Endothelial cell of umbilical vein (primary cell): ENCODE measurements at regions not wholly inside any gene's neighbourhood (a gene's known extent, or its start where the extent isn't known, plus 50 kb on each side); places are given as distances from the start of the nearest gene placed in this dataset.

Experiments
- BruUV-seq: library from RNA; stranded (reverse); fragments of 400-500 nt; replicated peaks from 2 replicates; lab custom pipeline; 2021; lab: Mats Ljungman, UMichigan
- CTCF ChIA-PET: fragments of 300-600, 350-600 bp; sonication (Branson Sonifier 250); formaldehyde crosslinking; loops from one replicate; lab custom pipeline; 2021; ENCODE audit warnings: antibody characterized with exemption, inconsistent platforms; lab: Charles Lee
- POLR2A ChIA-PET: fragments of 300-600, 350-600 bp; sonication (Branson Sonifier 250); formaldehyde crosslinking; loops from one replicate; lab custom pipeline; 2021; ENCODE audit warnings: antibody characterized with exemption, inconsistent platforms; lab: Charles Lee
- DNase-seq: peaks from one replicate; pipeline ENCODE4 v3.0.0-alpha.2; 2011; ENCODE audit warnings: low read depth, low spot score
- FAIRE-seq: peaks from 2 replicates; lab custom pipeline; 2011; peaks lifted over from hg19 to GRCh38; lab: Jason Lieb, UNC
- H2AFZ ChIP-seq: 2 replicates; pipeline ENCODE4 v1.6.0; 2012; ENCODE audit warnings: low read depth, low read length, control low read depth, inconsistent platforms
- H3K27ac ChIP-seq: 2 replicates; pipeline ENCODE4 v1.5.1; 2011; ENCODE audit warnings: low read depth, mild to moderate bottlenecking, control low read depth, low read length, moderate library complexity; ENCODE audit not compliant: insufficient read depth
- H3K27me3 ChIP-seq, 2 experiments: 2 replicates each; pipeline versions ENCODE4 v1.6.0 to v1.6.1; 2011; ENCODE audit warnings: low read length in 2 of 2, mixed read lengths in 1 of 2; ENCODE audit not compliant: control insufficient read depth in 2 of 2, insufficient read depth in 2 of 2
- H3K36me3 ChIP-seq, 2 experiments: 2 replicates in 1 of 2; 3 replicates in 1 of 2; pipeline ENCODE4 v1.5.1; 2011; ENCODE audit warnings: low read length in 2 of 2, mild to moderate bottlenecking in 1 of 2, moderate library complexity in 1 of 2; ENCODE audit not compliant: control insufficient read depth in 2 of 2, insufficient read depth in 2 of 2; ENCODE audit errors: extremely low read depth in 1 of 2
- H3K4me1 ChIP-seq: 3 replicates; pipeline ENCODE4 v1.5.1; 2011; ENCODE audit warnings: mild to moderate bottlenecking, low read length; ENCODE audit not compliant: control insufficient read depth, insufficient read depth; ENCODE audit errors: extremely low read depth
- H3K4me2 ChIP-seq: 2 replicates; pipeline ENCODE4 v1.6.1; 2011; ENCODE audit warnings: low read length, control low read depth, mixed read lengths; ENCODE audit not compliant: insufficient read depth
- H3K4me3 ChIP-seq, 3 experiments: fragments of 200-600 bp in 1 of 3; sonication (generic), shearing (Covaris generic) in 1 of 3; replicated peaks in 1 of 3; 2 replicates each; pipeline ENCODE4 v1.5.1; 2011 to 2016; ENCODE audit warnings: control low read depth in 3 of 3, low read length in 3 of 3, mild to moderate bottlenecking in 2 of 3, inconsistent platforms in 1 of 3, low read depth in 1 of 3, moderate library complexity in 1 of 3; ENCODE audit not compliant: insufficient read depth in 1 of 3
- H3K79me2 ChIP-seq: 2 replicates; pipeline ENCODE4 v1.6.0; 2012; ENCODE audit warnings: low read length, inconsistent platforms; ENCODE audit not compliant: control insufficient read depth, insufficient read depth
- H3K9ac ChIP-seq: replicated peaks from 2 replicates; pipeline ENCODE3; 2011; ENCODE audit warnings: low read length, control low read depth; ENCODE audit not compliant: insufficient read depth; ENCODE audit errors: extremely low read depth
- H3K9me1 ChIP-seq: replicated peaks from 3 replicates; pipeline ENCODE4 v1.6.0; 2011; ENCODE audit warnings: mild to moderate bottlenecking, low read length; ENCODE audit not compliant: control insufficient read depth, insufficient read depth; ENCODE audit errors: extremely low read depth
- H3K9me3 ChIP-seq: replicated peaks from 2 replicates; pipeline ENCODE4 v1.5.1; 2012; ENCODE audit warnings: low read length, inconsistent platforms; ENCODE audit not compliant: control insufficient read depth, insufficient read depth
- H4K20me1 ChIP-seq: replicated peaks from 2 replicates; pipeline ENCODE3; 2011; ENCODE audit warnings: mild to moderate bottlenecking, low read length; ENCODE audit not compliant: control insufficient read depth, insufficient read depth; ENCODE audit errors: extremely low read depth
- CTCF ChIP-seq, 2 donors: IDR thresholded peaks; 1 replicate in 1 of 2; 2 replicates in 1 of 2; pipeline ENCODE4 v1.5.1; 2011; ENCODE audit warnings: low read length in 2 of 2, mild to moderate bottlenecking in 2 of 2, moderate library complexity in 2 of 2, control low read depth in 1 of 2, inconsistent platforms in 1 of 2, low read depth in 1 of 2; ENCODE audit not compliant: insufficient read depth in 1 of 2; ENCODE audit errors: extremely low read depth in 1 of 2
- EZH2 ChIP-seq: IDR thresholded peaks from 2 replicates; pipeline ENCODE4 v1.6.1; 2012; ENCODE audit warnings: borderline replicate concordance, low read depth, mild to moderate bottlenecking, moderate library complexity, low read length, inconsistent platforms; ENCODE audit not compliant: severe bottlenecking
- FOS ChIP-seq: IDR thresholded peaks from 2 replicates; pipeline ENCODE4 v1.6.1; 2011; ENCODE audit warnings: mild to moderate bottlenecking, low read length, moderate library complexity, borderline replicate concordance; ENCODE audit not compliant: insufficient read depth
- GATA2 ChIP-seq: IDR thresholded peaks from 2 replicates; pipeline ENCODE4 v1.7.0; 2011; ENCODE audit warnings: low read depth, mild to moderate bottlenecking, moderate library complexity, mixed read lengths, low read length; ENCODE audit not compliant: insufficient read length, insufficient read depth
- JUN ChIP-seq: IDR thresholded peaks from 2 replicates; pipeline ENCODE4 v1.6.1; 2011; ENCODE audit warnings: borderline replicate concordance, low read depth; ENCODE audit not compliant: insufficient read length, insufficient read depth
- MAX ChIP-seq: IDR thresholded peaks from 2 replicates; pipeline ENCODE4 v1.6.1; 2011; ENCODE audit not compliant: insufficient read depth, insufficient read length
- MYC ChIP-seq: IDR thresholded peaks from one replicate; pipeline ENCODE4 v1.6.1; 2011; ENCODE audit warnings: mild to moderate bottlenecking, low read depth, low read length
- POLR2A ChIP-seq: IDR thresholded peaks from 2 replicates; pipeline ENCODE4 v1.6.1; 2012; ENCODE audit warnings: low read depth, mild to moderate bottlenecking, control low read depth, low read length
- POLR2AphosphoS5 ChIP-seq: IDR thresholded peaks from 2 replicates; pipeline ENCODE4 v1.6.1; 2012; ENCODE audit warnings: low read depth, mild to moderate bottlenecking, control low read depth, low read length, moderate library complexity; ENCODE audit not compliant: insufficient read depth
- dilution Hi-C: fragments of 300-500 bp; cut with MboI; formaldehyde crosslinking; loops from one replicate; pipeline ENCODE4 v1.15.0; 2019; ENCODE audit warnings: low sequenced_read_pairs; ENCODE audit not compliant: extremely low pct_ligation_motif_present
- intact Hi-C: fragments of 100-400 bp; cut with micrococcal nuclease; formaldehyde crosslinking; loops from one replicate; pipeline ENCODE4 v1.10.0; 2022

GRCh38 chr12:132417741-132418140 lies 72.2 kb upstream of the FBRSL1 start:
- no peak overlapping the region for H3K4me2 ChIP-seq
- H3K9ac ChIP-seq, result no peak overlapping the region
- no peaks in the 10 kb centered on the region for H3K4me1 ChIP-seq
- intact Hi-C loops (no loop called here), dilution Hi-C loops (no loop called here)
- no peak overlapping the region for H3K27ac ChIP-seq
- DNase-seq (no peak), FAIRE-seq (no peak)
- H3K9me3 ChIP-seq, result no peaks in the 10 kb centered on the region
- POLR2A ChIA-PET, result no interaction called here
- peaks cover 0 to 2% of the 10 kb centered on the region in 2 experiments for H3K27me3 ChIP-seq
- H2AFZ ChIP-seq, result no peak overlapping the region
- TF ChIP-seq GATA2 (no peak), FOS (no peak), CTCF (IDR thresholded peaks at IDR 0.05; ENCODE audit: extremely low read depth in 1 of 2, insufficient read depth in 1 of 2, low read depth in 1 of 2, low read length in 2 of 2) (no peak), EZH2 (no peak), MYC (no peak), POLR2AphosphoS5 (no peak), POLR2A (no peak), JUN (no peak), MAX (no peak)
- H3K79me2 ChIP-seq, result no peaks in the 10 kb centered on the region
- no TSS peak for BruUV-seq
- H3K4me3 ChIP-seq, result no peak overlapping the region
- CTCF ChIA-PET, result interaction anchor here (1.4 to 4.9 kb wide), 3 partner anchors 105 to 197 kb away, joined by 5 to 75 read pairs (median 7); no protein-coding TSS in a partner anchor
- no peaks in the 10 kb centered on the region for H4K20me1 ChIP-seq
- H3K9me1 ChIP-seq, result no peaks in the 10 kb centered on the region
- no peaks in the 10 kb centered on the region for H3K36me3 ChIP-seq
